ENCODE measurements at regions not wholly inside any gene's neighbourhood (a gene's known extent, or its start where the extent isn't known, plus 50 kb on each side); places are given as distances from the start of the nearest gene placed in this dataset.

DNA sequence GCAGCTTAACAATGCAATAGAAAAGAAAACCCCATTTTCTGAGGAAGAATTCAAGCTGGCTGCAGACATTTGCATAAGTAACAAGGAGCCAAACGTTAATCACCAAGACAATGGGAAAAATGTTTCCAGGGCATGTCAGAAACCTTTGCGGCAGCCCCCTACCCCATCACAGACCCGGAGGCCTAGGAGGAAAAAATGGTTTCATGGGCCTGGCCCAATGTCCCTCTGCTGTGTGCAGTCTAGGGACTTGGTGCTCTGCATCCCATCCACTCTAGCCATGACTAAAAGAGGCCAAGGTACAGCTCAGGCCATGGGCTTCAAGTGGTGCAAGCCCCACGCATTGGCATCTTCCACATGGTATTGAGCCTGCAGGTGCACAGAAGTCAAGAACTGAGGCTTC is 147.0 kb upstream of the NR3C2 start:
- no peak for DNase-seq (ENCODE audit: low read depth in 1 of 2, low spot score in 1 of 2)
- H3K4me1 ChIP-seq: no peaks in the 10 kb centered on the region
- no peak for ATAC-seq
- 39% methylated on average over 3 of the region's 4 CpGs for WGBS (ENCODE audit: missing lambda C conversion rate)
- H3K4me3 ChIP-seq: no peak overlapping the region
- H3K27ac ChIP-seq: no peak overlapping the region
- FAIRE-seq: no peak
- H3K9me3 ChIP-seq: no peaks in the 10 kb centered on the region
- TF ChIP-seq RFX5 (IDR thresholded peaks at IDR 0.05) (no peak), ZFP36 (IDR thresholded peaks at IDR 0.05; ENCODE audit: borderline replicate concordance, partially characterized antibody) (peak; percentile 26), HDAC2 (IDR thresholded peaks at IDR 0.05) (no peak), NR3C1 (IDR thresholded peaks at IDR 0.05) (no peak), ESRRA (IDR thresholded peaks at IDR 0.05; ENCODE audit: borderline replicate concordance, low read length) (no peak), PHF8 (IDR thresholded peaks at IDR 0.05; ENCODE audit: borderline replicate concordance, low read depth) (no peak)
- ChIA-PET CTCF (no interaction called here), POLR2A (no interaction called here)
- no peak overlapping the region for H3K4me2 ChIP-seq

DNA sequence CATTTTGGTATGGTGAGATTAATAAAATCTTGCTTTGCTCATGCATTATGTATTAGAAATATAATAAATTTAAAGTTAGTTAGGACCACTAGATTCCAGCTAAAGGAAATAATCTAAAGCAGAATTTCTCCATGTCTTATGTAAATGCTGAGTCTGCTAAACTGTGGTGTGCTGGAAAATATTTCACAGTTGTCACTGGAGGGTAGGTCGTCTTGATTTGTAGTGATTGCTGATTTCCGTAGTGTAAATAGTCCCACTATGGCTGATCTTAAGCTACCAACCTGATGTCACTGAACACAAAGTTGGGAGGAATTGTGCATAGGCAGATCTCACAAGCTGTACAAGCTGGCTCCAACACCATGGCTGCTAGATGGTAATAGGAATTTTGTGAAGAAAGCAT is 133.4 kb upstream of the NR3C2 start:
- Histone ChIP-seq H3K27ac (no peak overlapping the region), H3K4me2 (no peak overlapping the region), H3K4me3 (no peak overlapping the region), H3K9me3 (no peaks in the 10 kb centered on the region), H3K4me1 (no peaks in the 10 kb centered on the region)
- ChIA-PET CTCF (no interaction called here), POLR2A (no interaction called here)
- DNase-seq (ENCODE audit: low read depth in 1 of 2, low spot score in 1 of 2) (no peak), ATAC-seq (no peak), FAIRE-seq (no peak)
- TF ChIP-seq JUNB (IDR thresholded peaks at IDR 0.05) (no peak), ZSCAN20 (CRISPR knock-in tag; IDR thresholded peaks at IDR 0.05) (no peak), RAD21 (conservative IDR thresholded peaks at IDR 0.05 in 1 of 2, IDR thresholded peaks at IDR 0.05 in 1 of 2) (no peak), MAFK (IDR thresholded peaks at IDR 0.05; ENCODE audit: partially characterized antibody) (peak; percentile 52), MYC (IDR thresholded peaks at IDR 0.05; ENCODE audit: borderline replicate concordance, low read length) (no peak)
- TF ChIP-seq, protein P1, sequence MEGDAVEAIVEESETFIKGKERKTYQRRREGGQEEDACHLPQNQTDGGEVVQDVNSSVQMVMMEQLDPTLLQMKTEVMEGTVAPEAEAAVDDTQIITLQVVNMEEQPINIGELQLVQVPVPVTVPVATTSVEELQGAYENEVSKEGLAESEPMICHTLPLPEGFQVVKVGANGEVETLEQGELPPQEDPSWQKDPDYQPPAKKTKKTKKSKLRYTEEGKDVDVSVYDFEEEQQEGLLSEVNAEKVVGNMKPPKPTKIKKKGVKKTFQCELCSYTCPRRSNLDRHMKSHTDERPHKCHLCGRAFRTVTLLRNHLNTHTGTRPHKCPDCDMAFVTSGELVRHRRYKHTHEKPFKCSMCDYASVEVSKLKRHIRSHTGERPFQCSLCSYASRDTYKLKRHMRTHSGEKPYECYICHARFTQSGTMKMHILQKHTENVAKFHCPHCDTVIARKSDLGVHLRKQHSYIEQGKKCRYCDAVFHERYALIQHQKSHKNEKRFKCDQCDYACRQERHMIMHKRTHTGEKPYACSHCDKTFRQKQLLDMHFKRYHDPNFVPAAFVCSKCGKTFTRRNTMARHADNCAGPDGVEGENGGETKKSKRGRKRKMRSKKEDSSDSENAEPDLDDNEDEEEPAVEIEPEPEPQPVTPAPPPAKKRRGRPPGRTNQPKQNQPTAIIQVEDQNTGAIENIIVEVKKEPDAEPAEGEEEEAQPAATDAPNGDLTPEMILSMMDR (IDR thresholded peaks at IDR 0.05): no peak
- TF ChIP-seq, protein P2, sequence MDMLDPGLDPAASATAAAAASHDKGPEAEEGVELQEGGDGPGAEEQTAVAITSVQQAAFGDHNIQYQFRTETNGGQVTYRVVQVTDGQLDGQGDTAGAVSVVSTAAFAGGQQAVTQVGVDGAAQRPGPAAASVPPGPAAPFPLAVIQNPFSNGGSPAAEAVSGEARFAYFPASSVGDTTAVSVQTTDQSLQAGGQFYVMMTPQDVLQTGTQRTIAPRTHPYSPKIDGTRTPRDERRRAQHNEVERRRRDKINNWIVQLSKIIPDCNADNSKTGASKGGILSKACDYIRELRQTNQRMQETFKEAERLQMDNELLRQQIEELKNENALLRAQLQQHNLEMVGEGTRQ (IDR thresholded peaks at IDR 0.05): no peak
- TF ChIP-seq, protein P3, sequence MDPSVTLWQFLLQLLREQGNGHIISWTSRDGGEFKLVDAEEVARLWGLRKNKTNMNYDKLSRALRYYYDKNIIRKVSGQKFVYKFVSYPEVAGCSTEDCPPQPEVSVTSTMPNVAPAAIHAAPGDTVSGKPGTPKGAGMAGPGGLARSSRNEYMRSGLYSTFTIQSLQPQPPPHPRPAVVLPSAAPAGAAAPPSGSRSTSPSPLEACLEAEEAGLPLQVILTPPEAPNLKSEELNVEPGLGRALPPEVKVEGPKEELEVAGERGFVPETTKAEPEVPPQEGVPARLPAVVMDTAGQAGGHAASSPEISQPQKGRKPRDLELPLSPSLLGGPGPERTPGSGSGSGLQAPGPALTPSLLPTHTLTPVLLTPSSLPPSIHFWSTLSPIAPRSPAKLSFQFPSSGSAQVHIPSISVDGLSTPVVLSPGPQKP (IDR thresholded peaks at IDR 0.05; ENCODE audit: low read depth, low read length): no peak
- WGBS (ENCODE audit: missing lambda C conversion rate): 14% methylated on average over 2 of the region's 2 CpGs

DNA sequence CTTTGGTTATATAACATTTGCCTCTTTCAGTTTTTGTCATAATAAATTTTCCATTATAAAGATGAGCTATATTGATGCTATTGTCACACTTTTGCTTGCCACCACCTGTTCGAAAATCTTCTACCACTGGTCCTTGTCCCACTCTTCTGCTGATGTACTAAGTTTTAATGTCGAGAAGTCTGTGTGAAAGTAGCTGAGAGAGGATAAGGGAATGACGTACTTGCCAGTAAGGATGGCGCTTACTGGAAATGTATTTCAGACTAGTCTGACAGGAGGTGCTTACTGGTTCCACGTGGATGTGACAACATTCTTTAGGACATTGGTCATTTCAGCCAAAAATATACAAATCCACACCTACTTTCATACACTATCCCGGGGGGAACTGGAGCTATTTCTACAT is 132.7 kb upstream of the NR3C2 start:
- ATAC-seq (no peak), FAIRE-seq (no peak), DNase-seq (ENCODE audit: low read depth in 1 of 2, low spot score in 1 of 2) (no peak)
- Histone ChIP-seq H3K4me2 (no peak overlapping the region), H3K4me1 (no peaks in the 10 kb centered on the region), H3K4me3 (no peak overlapping the region), H3K9me3 (no peaks in the 10 kb centered on the region), H3K27ac (no peak overlapping the region)
- ChIA-PET CTCF (interaction anchor here (0.6 kb wide), 1 partner anchor 9 kb away, joined by 3 read pairs; no protein-coding TSS in a partner anchor), POLR2A (no interaction called here)
- 27% methylated on average over 6 of the region's 6 CpGs for WGBS (ENCODE audit: missing lambda C conversion rate)
- TF ChIP-seq ZFP36 (IDR thresholded peaks at IDR 0.05; ENCODE audit: borderline replicate concordance, partially characterized antibody): no peak
- TF ChIP-seq, protein P4, sequence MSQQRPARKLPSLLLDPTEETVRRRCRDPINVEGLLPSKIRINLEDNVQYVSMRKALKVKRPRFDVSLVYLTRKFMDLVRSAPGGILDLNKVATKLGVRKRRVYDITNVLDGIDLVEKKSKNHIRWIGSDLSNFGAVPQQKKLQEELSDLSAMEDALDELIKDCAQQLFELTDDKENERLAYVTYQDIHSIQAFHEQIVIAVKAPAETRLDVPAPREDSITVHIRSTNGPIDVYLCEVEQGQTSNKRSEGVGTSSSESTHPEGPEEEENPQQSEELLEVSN (IDR thresholded peaks at IDR 0.05; ENCODE audit: borderline replicate concordance, low read depth): no peak
- TF ChIP-seq MAFK (IDR thresholded peaks at IDR 0.05; ENCODE audit: partially characterized antibody): no peak
- no peak for TF ChIP-seq NPAS2 (CRISPR knock-in tag; IDR thresholded peaks at IDR 0.05; ENCODE audit: borderline replicate concordance)
- no peak for TF ChIP-seq EHMT2 (IDR thresholded peaks at IDR 0.05; ENCODE audit: low read depth)
- no peak for TF ChIP-seq CEBPB (IDR thresholded peaks at IDR 0.05)
- no peak for TF ChIP-seq ZSCAN20 (CRISPR knock-in tag; IDR thresholded peaks at IDR 0.05)
- no peak for TF ChIP-seq JUNB (IDR thresholded peaks at IDR 0.05)
- TF ChIP-seq, protein P1 (IDR thresholded peaks at IDR 0.05): no peak
- TF ChIP-seq JUN (IDR thresholded peaks at IDR 0.05): no peak
- no peak for TF ChIP-seq NR3C1 (IDR thresholded peaks at IDR 0.05)
- no peak for TF ChIP-seq EP300 (IDR thresholded peaks at IDR 0.05)
- TF ChIP-seq RAD21 (conservative IDR thresholded peaks at IDR 0.05 in 1 of 2, IDR thresholded peaks at IDR 0.05 in 1 of 2): no peak
- no peak for TF ChIP-seq CBX2 (IDR thresholded peaks at IDR 0.05; ENCODE audit: borderline replicate concordance, low read depth)
- no peak for TF ChIP-seq RNF2 (IDR thresholded peaks at IDR 0.05; ENCODE audit: borderline replicate concordance, low read depth)
- TF ChIP-seq POLR2A (IDR thresholded peaks at IDR 0.05; ENCODE audit: low read length): no peak
- TF ChIP-seq, protein P5, sequence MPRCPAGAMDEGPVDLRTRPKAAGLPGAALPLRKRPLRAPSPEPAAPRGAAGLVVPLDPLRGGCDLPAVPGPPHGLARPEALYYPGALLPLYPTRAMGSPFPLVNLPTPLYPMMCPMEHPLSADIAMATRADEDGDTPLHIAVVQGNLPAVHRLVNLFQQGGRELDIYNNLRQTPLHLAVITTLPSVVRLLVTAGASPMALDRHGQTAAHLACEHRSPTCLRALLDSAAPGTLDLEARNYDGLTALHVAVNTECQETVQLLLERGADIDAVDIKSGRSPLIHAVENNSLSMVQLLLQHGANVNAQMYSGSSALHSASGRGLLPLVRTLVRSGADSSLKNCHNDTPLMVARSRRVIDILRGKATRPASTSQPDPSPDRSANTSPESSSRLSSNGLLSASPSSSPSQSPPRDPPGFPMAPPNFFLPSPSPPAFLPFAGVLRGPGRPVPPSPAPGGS (IDR thresholded peaks at IDR 0.05): no peak
- no peak for TF ChIP-seq RARB (CRISPR knock-in tag; IDR thresholded peaks at IDR 0.05)
- no peak for TF ChIP-seq FOXS1 (CRISPR knock-in tag; IDR thresholded peaks at IDR 0.05)
- no peak for TF ChIP-seq CHD4 (IDR thresholded peaks at IDR 0.05; ENCODE audit: borderline replicate concordance)
